ENCODE measurements at regions not wholly inside any gene's neighbourhood (a gene's known extent, or its start where the extent isn't known, plus 50 kb on each side); places are given as distances from the start of the nearest gene placed in this dataset.
"Not testable (repeated sequence)": the region's sequence is repeated elsewhere in the genome, so short reads cannot be mapped to it uniquely, and the experiment has no call there.

- DNase-seq (ENCODE audit: low read depth, low spot score) = not testable (repeated sequence)
Observed at GRCh38 chr12:124070394-124071074, 97.5 kb downstream of the ZNF664 start.

- DNase-seq (ENCODE audit: low read depth, low spot score) = no peak
Observed at GRCh38 chr12:124071075-124071443, 98.0 kb downstream of the ZNF664 start.

- DNase-seq (ENCODE audit: low read depth, low spot score) = no peak
Observed at GRCh38 chr12:124073356-124074035, 100.5 kb downstream of the ZNF664 start.

GRCh38 chr12:124075841-124076240 lies 102.8 kb downstream of the ZNF664 start:
- DNase-seq (ENCODE audit: low read depth, low spot score) = no peak

- no peak for DNase-seq (ENCODE audit: low read depth, low spot score)
Observed at GRCh38 chr12:124077701-124078100, 104.7 kb downstream of the ZNF664 start.

GRCh38 chr12:124078800-124079199 lies 105.8 kb downstream of the ZNF664 start:
- DNase-seq (ENCODE audit: low read depth, low spot score) = no peak

- DNase-seq (ENCODE audit: low read depth, low spot score) = no peak
Observed at GRCh38 chr12:124080649-124081048, 107.6 kb downstream of the ZNF664 start.

- no peak for DNase-seq (ENCODE audit: low read depth, low spot score)
Observed at GRCh38 chr12:124082012-124082411, 109.0 kb downstream of the ZNF664 start.

GRCh38 chr12:124082687-124083086 lies 109.7 kb downstream of the ZNF664 start:
- no peak for DNase-seq (ENCODE audit: low read depth, low spot score)

- DNase-seq (ENCODE audit: low read depth, low spot score) = no peak
Observed at GRCh38 chr12:124083708-124084107, 110.7 kb downstream of the ZNF664 start.

- no peak for DNase-seq (ENCODE audit: low read depth, low spot score)
Observed at GRCh38 chr12:124085419-124086296, 112.6 kb downstream of the ZNF664 start.

- no peak for DNase-seq (ENCODE audit: low read depth, low spot score)
Observed at GRCh38 chr12:124086299-124086898, 113.4 kb downstream of the ZNF664 start.

- DNase-seq (ENCODE audit: low read depth, low spot score) = no peak
Observed at GRCh38 chr12:124087266-124088051, 114.4 kb downstream of the ZNF664 start.

- DNase-seq (ENCODE audit: low read depth, low spot score) = no peak
Observed at GRCh38 chr12:124088217-124088907, 115.3 kb downstream of the ZNF664 start.

GRCh38 chr12:124089181-124089914 lies 116.3 kb downstream of the ZNF664 start:
- DNase-seq (ENCODE audit: low read depth, low spot score) = not testable (repeated sequence)

- no peak for DNase-seq (ENCODE audit: low read depth, low spot score)
Observed at GRCh38 chr12:124091835-124092234, 118.8 kb downstream of the ZNF664 start.

- not testable (repeated sequence) for DNase-seq (ENCODE audit: low read depth, low spot score)
Observed at GRCh38 chr12:124092532-124092931, 119.5 kb downstream of the ZNF664 start.

GRCh38 chr12:124093297-124093696 lies 120.3 kb downstream of the ZNF664 start:
- no peak for DNase-seq (ENCODE audit: low read depth, low spot score)

GRCh38 chr12:124094188-124094587 lies 121.2 kb downstream of the ZNF664 start:
- DNase-seq (ENCODE audit: low read depth, low spot score) = no peak

- no peak for DNase-seq (ENCODE audit: low read depth, low spot score)
Observed at GRCh38 chr12:124094733-124095132, 121.7 kb downstream of the ZNF664 start.

Measured in pulmonary artery endothelial cell (primary cell).